ENCODE measurements at regions not wholly inside any gene's neighbourhood (a gene's known extent, or its start where the extent isn't known, plus 50 kb on each side); places are given as distances from the start of the nearest gene placed in this dataset.

GRCh38 chr6:44625996-44626395, 238.5 kb downstream of the CDC5L start:
- no peaks in the 10 kb centered on the region for H3K36me3 ChIP-seq (ENCODE audit: insufficient read depth, low read length)
- TF ChIP-seq CTCF (IDR thresholded peaks at IDR 0.05): no peak
- CTCF ChIA-PET: no interaction called here
- no peaks in the 10 kb centered on the region for H3K27me3 ChIP-seq (ENCODE audit: control insufficient read depth in 1 of 2, insufficient read depth in 2 of 2, low read length in 2 of 2)
- H3K9me3 ChIP-seq (ENCODE audit: control insufficient read depth in 1 of 2, insufficient read depth in 1 of 2, low read length in 2 of 2): no peaks in the 10 kb centered on the region
- no peak for DNase-seq
- Mint-ChIP-seq H3K9me3 (no peaks in the 10 kb centered on the region), H3K27me3 (no peaks in the 10 kb centered on the region), H3K4me3 (no peak overlapping the region), H3K36me3 (ENCODE audit: low read depth) (no peaks in the 10 kb centered on the region), H3K4me1 (ENCODE audit: low read depth) (peaks cover 32% of the 10 kb centered on the region), H3K27ac (no peak overlapping the region)
- peaks cover 17% of the 10 kb centered on the region for H3K4me1 ChIP-seq (ENCODE audit: insufficient read depth, low read length)
- no peak overlapping the region for H3K4me3 ChIP-seq (ENCODE audit: low read length)
- intact Hi-C loops (cut with DNase I, micrococcal nuclease): no loop called here
- no peak overlapping the region for H3K27ac ChIP-seq (ENCODE audit: low read depth in 1 of 2, low read length in 2 of 2)
- POLR2A ChIA-PET: no interaction called here
- no peak for ATAC-seq (ENCODE audit: poor library complexity)

- peaks cover 32% of the 10 kb centered on the region for H3K4me1 Mint-ChIP-seq (ENCODE audit: low read depth)
- Histone ChIP-seq H3K27ac (ENCODE audit: low read depth in 1 of 2, low read length in 2 of 2) (no peak overlapping the region), H3K36me3 (ENCODE audit: insufficient read depth, low read length) (no peaks in the 10 kb centered on the region), H3K9me3 (ENCODE audit: control insufficient read depth in 1 of 2, insufficient read depth in 1 of 2, low read length in 2 of 2) (no peaks in the 10 kb centered on the region), H3K27me3 (ENCODE audit: control insufficient read depth in 1 of 2, insufficient read depth in 2 of 2, low read length in 2 of 2) (no peaks in the 10 kb centered on the region), H3K4me3 (ENCODE audit: low read length) (no peak overlapping the region), H3K4me1 (ENCODE audit: insufficient read depth, low read length) (peaks cover 17% of the 10 kb centered on the region)
- no peaks in the 10 kb centered on the region for H3K27me3 Mint-ChIP-seq
- ChIA-PET CTCF (no interaction called here), POLR2A (no interaction called here)
- TF ChIP-seq CTCF (IDR thresholded peaks at IDR 0.05): no peak
- intact Hi-C loops (cut with DNase I, micrococcal nuclease): no loop called here
- H3K9me3 Mint-ChIP-seq: no peaks in the 10 kb centered on the region
- no peaks in the 10 kb centered on the region for H3K36me3 Mint-ChIP-seq (ENCODE audit: low read depth)
- DNase-seq (no peak), ATAC-seq (ENCODE audit: poor library complexity) (no peak)
- peak overlapping the region; percentile 59 for H3K27ac Mint-ChIP-seq
- H3K4me3 Mint-ChIP-seq: no peak overlapping the region
Observed at GRCh38 chr6:44626616-44627015, 239.1 kb downstream of the CDC5L start.

- Histone ChIP-seq H3K27me3 (ENCODE audit: control insufficient read depth in 1 of 2, insufficient read depth in 2 of 2, low read length in 2 of 2) (no peaks in the 10 kb centered on the region), H3K9me3 (ENCODE audit: control insufficient read depth in 1 of 2, insufficient read depth in 1 of 2, low read length in 2 of 2) (no peaks in the 10 kb centered on the region), H3K36me3 (ENCODE audit: insufficient read depth, low read length) (no peaks in the 10 kb centered on the region), H3K27ac (ENCODE audit: low read depth in 1 of 2, low read length in 2 of 2) (no peak overlapping the region), H3K4me1 (ENCODE audit: insufficient read depth, low read length) (peaks cover 17% of the 10 kb centered on the region), H3K4me3 (ENCODE audit: low read length) (no peak overlapping the region)
- CTCF ChIA-PET: no interaction called here
- no peaks in the 10 kb centered on the region for H3K36me3 Mint-ChIP-seq (ENCODE audit: low read depth)
- intact Hi-C loops (cut with DNase I, micrococcal nuclease): no loop called here
- no peaks in the 10 kb centered on the region for H3K27me3 Mint-ChIP-seq
- DNase-seq (peak in 4 of 14 experiments; percentile 10 to 55 (median 25)), ATAC-seq (ENCODE audit: poor library complexity) (peak; percentile 39)
- no peak for TF ChIP-seq CTCF (IDR thresholded peaks at IDR 0.05)
- H3K4me3 Mint-ChIP-seq: peak overlapping the region; percentile 57
- POLR2A ChIA-PET: interaction anchor here (0.6 kb wide), 1 partner anchor 1142 kb away, joined by 3 read pairs; no protein-coding TSS in a partner anchor
- peak overlapping the region; percentile 59 for H3K27ac Mint-ChIP-seq
- H3K9me3 Mint-ChIP-seq: no peaks in the 10 kb centered on the region
- peaks cover 32% of the 10 kb centered on the region for H3K4me1 Mint-ChIP-seq (ENCODE audit: low read depth)
Observed at GRCh38 chr6:44627091-44627882, 239.8 kb downstream of the CDC5L start.
